RWPE1 (cell line): ENCODE measurements at regions not wholly inside any gene's neighbourhood (a gene's known extent, or its start where the extent isn't known, plus 50 kb on each side); places are given as distances from the start of the nearest gene placed in this dataset.

Experiments
- CTCF ChIA-PET: fragments of 350-600 bp; sonication (Branson Sonifier 250); formaldehyde crosslinking; extraction: SDS; loops from one replicate; lab custom pipeline; 2021; lab: Yijun Ruan, JAX
- POLR2A ChIA-PET: fragments of 400-600 bp; formaldehyde crosslinking; extraction: SDS; loops from one replicate; lab custom pipeline; 2020; ENCODE audit warnings: antibody characterized with exemption; ENCODE audit not compliant: low non-redundant PET; lab: Yijun Ruan, JAX
- DNase-seq: peaks from one replicate; pipeline ENCODE4 v3.0.0; 2012; ENCODE audit warnings: low spot score
- H3K27ac ChIP-seq: fragments of 450-650 bp; 2 replicates; pipeline ENCODE4 v1.5.1; 2017
- CTCF ChIP-seq: fragments of 450-650 bp; conservative IDR thresholded peaks from 2 replicates; pipeline ENCODE4 v1.5.1; 2017; ENCODE audit warnings: low read depth, mild to moderate bottlenecking

GRCh38 chr13:76004416-76004815, 368.3 kb downstream of the LMO7 start:
- CTCF ChIA-PET: no interaction called here
- no peak for TF ChIP-seq CTCF

GRCh38 chr13:76000131-76000530, 364.0 kb downstream of the LMO7 start:
- POLR2A ChIA-PET: no interaction called here
- no peak for TF ChIP-seq CTCF
- CTCF ChIA-PET: no interaction called here
- no peak overlapping the region for H3K27ac ChIP-seq
- DNase-seq: no peak

More at GRCh38 chr13:76004416-76004815, 368.3 kb downstream of the LMO7 start:
- POLR2A ChIA-PET: no interaction called here
- H3K27ac ChIP-seq: no peak overlapping the region
- DNase-seq: no peak

- DNase-seq: no peak
- H3K27ac ChIP-seq: no peak overlapping the region
- TF ChIP-seq CTCF: no peak
- CTCF ChIA-PET: no interaction called here
- POLR2A ChIA-PET: no interaction called here
Observed at GRCh38 chr13:75996582-75996981, 360.5 kb downstream of the LMO7 start.

- DNase-seq: no peak
- no peak overlapping the region for H3K27ac ChIP-seq
- ChIA-PET POLR2A (no interaction called here), CTCF (no interaction called here)
- no peak for TF ChIP-seq CTCF
Observed at GRCh38 chr13:75995966-75996365, 359.8 kb downstream of the LMO7 start.

GRCh38 chr13:75993823-75994222, 357.7 kb downstream of the LMO7 start:
- POLR2A ChIA-PET: no interaction called here
- CTCF ChIA-PET: interaction anchor here (0.6 kb wide), 1 partner anchor 470 kb away, joined by 4 read pairs; no protein-coding TSS in a partner anchor
- no peak for TF ChIP-seq CTCF
- H3K27ac ChIP-seq: no peak overlapping the region
- DNase-seq: no peak

GRCh38 chr13:75993241-75993640, 357.1 kb downstream of the LMO7 start:
- ChIA-PET POLR2A (no interaction called here), CTCF (no interaction called here)
- no peak overlapping the region for H3K27ac ChIP-seq
- no peak for TF ChIP-seq CTCF
- no peak for DNase-seq

- DNase-seq: no peak
- POLR2A ChIA-PET: no interaction called here
- CTCF ChIA-PET: no interaction called here
Observed at GRCh38 chr13:75986818-75987217, 350.7 kb downstream of the LMO7 start.

More at GRCh38 chr13:75986818-75987217, 350.7 kb downstream of the LMO7 start:
- H3K27ac ChIP-seq: no peak overlapping the region
- TF ChIP-seq CTCF: no peak
